ENCODE measurements at regions not wholly inside any gene's neighbourhood (a gene's known extent, or its start where the extent isn't known, plus 50 kb on each side); places are given as distances from the start of the nearest gene placed in this dataset.

GRCh38 chr18:53886058-53886457, 338.4 kb downstream of the MBD2 start:
- no TSS peak for BruUV-seq (replicated peaks)
- Histone ChIP-seq H3K9me3 (ENCODE audit: low read length) (no peaks in the 10 kb centered on the region), H3K27ac (ENCODE audit: low read length) (no peak overlapping the region), H3K4me1 (ENCODE audit: insufficient read depth, low read length) (no peaks in the 10 kb centered on the region), H3F3A (ENCODE audit: low read length, unreplicated experiment) (no peaks in the 10 kb centered on the region), H3K36me3 (ENCODE audit: low read depth, low read length) (no peaks in the 10 kb centered on the region), H3K9me2 (replicated peaks; ENCODE audit: low read length) (no peaks in the 10 kb centered on the region), H3K4me3 (ENCODE audit: low read length) (no peak overlapping the region), H4K20me1 (ENCODE audit: low read length) (no peaks in the 10 kb centered on the region), H3K9ac (ENCODE audit: low read length) (no peak overlapping the region), H3K27me3 (ENCODE audit: low read length) (peaks cover 27% of the 10 kb centered on the region), H3K4me2 (ENCODE audit: low read length) (no peak overlapping the region), H3K79me2 (ENCODE audit: low read length) (no peaks in the 10 kb centered on the region), H2AFZ (ENCODE audit: low read length) (no peak overlapping the region)
- ATAC-seq, result peak; percentile 20
- no peak for DNase-seq
- intact Hi-C loops (cut with micrococcal nuclease), result no loop called here
- CTCF ChIA-PET, result no interaction called here
- TF ChIP-seq EZH2phosphoT487 (IDR thresholded peaks at IDR 0.05; ENCODE audit: borderline replicate concordance, low read length) (no peak), EZH2 (IDR thresholded peaks at IDR 0.05; ENCODE audit: low read length, unreplicated experiment) (no peak), CTCF (conservative IDR thresholded peaks at IDR 0.05; ENCODE audit: low read depth, low read length) (no peak)
- POLR2A ChIA-PET (ENCODE audit: unreplicated experiment), result no interaction called here

GRCh38 chr18:53883771-53884170, 340.7 kb downstream of the MBD2 start:
- Histone ChIP-seq H3K4me2 (ENCODE audit: low read length) (no peak overlapping the region), H3K9me3 (ENCODE audit: low read length) (no peaks in the 10 kb centered on the region), H2AFZ (ENCODE audit: low read length) (no peak overlapping the region), H3K9ac (ENCODE audit: low read length) (no peak overlapping the region), H3K9me2 (replicated peaks; ENCODE audit: low read length) (no peaks in the 10 kb centered on the region), H4K20me1 (ENCODE audit: low read length) (no peaks in the 10 kb centered on the region), H3F3A (ENCODE audit: low read length, unreplicated experiment) (no peaks in the 10 kb centered on the region), H3K4me3 (ENCODE audit: low read length) (no peak overlapping the region), H3K4me1 (ENCODE audit: insufficient read depth, low read length) (no peaks in the 10 kb centered on the region), H3K79me2 (ENCODE audit: low read length) (no peaks in the 10 kb centered on the region), H3K36me3 (ENCODE audit: low read depth, low read length) (no peaks in the 10 kb centered on the region), H3K27me3 (ENCODE audit: low read length) (peaks cover 15% of the 10 kb centered on the region), H3K27ac (ENCODE audit: low read length) (no peak overlapping the region)
- no TSS peak for BruUV-seq (replicated peaks)
- intact Hi-C loops (cut with micrococcal nuclease), result no loop called here
- no peak for ATAC-seq
- POLR2A ChIA-PET (ENCODE audit: unreplicated experiment), result no interaction called here
- no peak for TF ChIP-seq EZH2phosphoT487 (IDR thresholded peaks at IDR 0.05; ENCODE audit: borderline replicate concordance, low read length)
- TF ChIP-seq CTCF (conservative IDR thresholded peaks at IDR 0.05; ENCODE audit: low read depth, low read length), result no peak
- no peak for TF ChIP-seq EZH2 (IDR thresholded peaks at IDR 0.05; ENCODE audit: low read length, unreplicated experiment)
- DNase-seq, result peak; percentile 53
- CTCF ChIA-PET, result no interaction called here

- no peak for DNase-seq
- no peak overlapping the region for H3K4me3 ChIP-seq (ENCODE audit: low read length)
- H3K79me2 ChIP-seq (ENCODE audit: low read length), result no peaks in the 10 kb centered on the region
- ATAC-seq, result no peak
- H2AFZ ChIP-seq (ENCODE audit: low read length), result no peak overlapping the region
- no peaks in the 10 kb centered on the region for H3K36me3 ChIP-seq (ENCODE audit: low read depth, low read length)
- no peak overlapping the region for H3K9ac ChIP-seq (ENCODE audit: low read length)
- H3K4me1 ChIP-seq (ENCODE audit: insufficient read depth, low read length), result no peaks in the 10 kb centered on the region
- intact Hi-C loops (cut with micrococcal nuclease), result no loop called here
- TF ChIP-seq EZH2 (IDR thresholded peaks at IDR 0.05; ENCODE audit: low read length, unreplicated experiment) (no peak), CTCF (conservative IDR thresholded peaks at IDR 0.05; ENCODE audit: low read depth, low read length) (no peak), EZH2phosphoT487 (IDR thresholded peaks at IDR 0.05; ENCODE audit: borderline replicate concordance, low read length) (no peak)
- no peak overlapping the region for H3K27ac ChIP-seq (ENCODE audit: low read length)
- no peaks in the 10 kb centered on the region for H4K20me1 ChIP-seq (ENCODE audit: low read length)
- no peak overlapping the region for H3K4me2 ChIP-seq (ENCODE audit: low read length)
- H3F3A ChIP-seq (ENCODE audit: low read length, unreplicated experiment), result no peaks in the 10 kb centered on the region
- no peaks in the 10 kb centered on the region for H3K9me3 ChIP-seq (ENCODE audit: low read length)
- H3K27me3 ChIP-seq (ENCODE audit: low read length), result peaks cover 70% of the 10 kb centered on the region
- CTCF ChIA-PET, result no interaction called here
- no TSS peak for BruUV-seq (replicated peaks)
- no peaks in the 10 kb centered on the region for H3K9me2 ChIP-seq (replicated peaks; ENCODE audit: low read length)
- POLR2A ChIA-PET (ENCODE audit: unreplicated experiment), result no interaction called here
These were observed 350.4 kb downstream of the MBD2 start for GRCh38 chr18:53874103-53874502.

Measured in PC-3 (cell line).